NCI-H2107 treated with DMSO at 0.1 percent for 48 hours (cell line): ENCODE measurements at regions not wholly inside any gene's neighbourhood (a gene's known extent, or its start where the extent isn't known, plus 50 kb on each side); places are given as distances from the start of the nearest gene placed in this dataset.
A peak's percentile ranks its signal among the peaks of the same experiment; 100 is the strongest.
"Not testable (repeated sequence)": the region's sequence is repeated elsewhere in the genome, so short reads cannot be mapped to it uniquely, and the experiment has no call there.

ENCODE experiments used
- DNase-seq: peaks from one replicate; lab custom pipeline; 2025; ENCODE audit not compliant: unreplicated experiment; lab: John Stamatoyannopoulos, UW

- DNase-seq, result no peak
Measured at GRCh38 chr12:58068706-58069105, 127.3 kb downstream of the ATP23 start.

DNA sequence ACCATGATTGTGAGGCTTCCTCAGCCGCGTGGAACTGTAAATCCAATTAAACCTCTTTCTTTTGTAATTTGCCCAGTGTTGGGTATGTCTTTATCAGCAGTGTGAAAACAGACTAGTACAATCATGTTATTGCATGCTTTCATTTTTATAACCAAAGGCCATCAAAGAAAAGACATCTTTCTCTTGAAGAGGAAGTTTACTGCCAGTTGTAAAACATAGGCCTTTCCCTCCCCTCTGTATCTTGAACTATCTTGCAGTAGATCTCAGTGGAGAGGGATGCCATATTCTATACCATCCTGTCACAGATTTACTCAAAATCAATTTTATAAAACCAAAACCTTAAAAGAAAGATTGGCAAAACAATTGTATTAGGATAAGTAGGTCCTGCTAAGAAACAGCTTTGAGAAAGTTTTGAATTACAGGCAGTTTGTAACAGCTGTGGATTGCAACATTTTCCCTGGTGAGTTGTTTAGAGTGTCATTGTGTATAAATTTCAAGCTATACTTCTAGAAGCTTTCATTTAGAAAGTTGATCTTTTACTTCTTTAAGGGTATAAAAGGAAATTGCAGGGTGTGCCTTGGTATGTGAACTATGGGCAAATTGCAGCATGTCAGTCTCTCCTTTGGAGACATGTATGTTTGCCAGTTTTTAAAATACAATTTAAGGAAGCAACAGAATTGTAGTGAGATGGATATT lies 128.0 kb downstream of the ATP23 start:
- DNase-seq, result no peak

DNA sequence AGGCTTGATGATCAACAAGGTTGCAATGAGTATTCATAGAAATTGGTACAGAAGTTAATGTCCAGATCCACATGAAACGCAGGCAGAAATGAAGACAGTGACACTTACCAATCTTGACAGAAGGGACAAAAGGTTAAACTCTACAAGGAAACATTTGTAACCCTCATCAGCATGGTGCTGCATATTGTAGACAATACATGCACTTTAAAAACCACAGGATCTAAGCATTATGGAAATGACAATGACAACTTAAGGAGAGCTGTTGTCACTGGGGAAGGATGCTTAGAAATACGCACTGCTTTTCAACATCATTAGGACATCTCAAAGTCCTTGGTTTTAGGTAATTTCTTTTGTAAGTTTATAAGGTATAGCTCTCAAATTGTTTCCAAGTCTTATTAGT lies 130.6 kb downstream of the ATP23 start:
- no peak for DNase-seq

DNA sequence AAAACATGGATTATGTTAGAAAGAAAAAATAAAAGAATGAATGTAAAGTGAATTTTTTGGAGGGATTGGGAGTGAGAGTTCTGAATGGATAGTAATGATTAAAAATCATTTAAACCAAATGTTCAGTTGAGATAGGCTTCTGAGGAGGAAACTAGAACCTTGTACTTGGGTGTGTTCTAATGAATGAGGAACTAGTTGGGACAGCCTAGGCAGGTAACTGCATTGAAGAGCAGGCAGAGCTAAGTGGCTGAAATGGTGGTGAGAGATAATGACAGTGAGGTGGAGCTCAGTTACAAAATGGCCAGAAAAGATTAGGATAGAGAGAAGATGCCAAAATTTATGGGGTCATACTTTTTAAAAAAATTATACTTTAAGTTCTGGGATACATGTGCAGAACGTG lies 132.9 kb downstream of the ATP23 start:
- DNase-seq, result no peak

DNA sequence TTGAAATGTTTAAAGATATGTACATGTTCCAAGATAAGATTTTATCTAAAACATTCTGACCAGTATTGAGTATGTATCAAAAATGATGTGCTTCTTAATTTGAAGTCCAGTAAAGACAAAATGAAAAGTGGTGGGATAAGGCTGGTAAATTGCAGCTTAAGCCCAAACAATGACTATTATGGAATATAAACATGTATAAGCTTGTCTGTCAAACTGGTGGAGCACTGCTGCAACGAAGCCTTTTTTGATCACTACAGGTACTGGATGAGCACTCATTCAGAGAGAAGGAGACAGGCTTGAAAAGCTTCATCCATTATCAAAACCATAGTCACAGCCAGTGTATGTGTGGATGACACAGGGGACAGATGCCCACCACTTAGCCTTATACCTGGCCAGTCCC lies 138.4 kb downstream of the ATP23 start:
- no peak for DNase-seq

DNA sequence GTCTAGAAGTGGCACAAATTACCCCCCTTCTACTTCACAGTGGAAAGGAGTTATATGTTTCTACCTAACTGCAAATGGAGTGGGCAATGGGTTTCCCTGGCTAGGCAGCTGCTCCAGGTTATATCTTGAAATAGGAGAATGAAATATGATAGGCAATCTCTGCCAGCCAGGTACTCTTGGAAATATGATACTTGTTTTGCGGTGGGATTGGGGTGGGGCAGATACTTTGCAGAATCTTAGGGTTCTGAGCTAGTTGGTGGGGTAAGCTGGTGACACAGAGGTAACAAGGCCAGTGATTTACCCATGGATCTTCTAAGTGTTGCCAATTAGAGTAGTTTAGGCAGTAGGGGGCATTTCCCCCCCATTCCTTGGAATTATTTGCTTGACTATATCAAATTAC lies 140.1 kb downstream of the ATP23 start:
- peak; percentile 66 for DNase-seq

GRCh38 chr12:58082996-58083395 lies 141.6 kb downstream of the ATP23 start:
- no peak for DNase-seq

- no peak for DNase-seq
Measured at GRCh38 chr12:58086006-58086405, 144.6 kb downstream of the ATP23 start.

DNA sequence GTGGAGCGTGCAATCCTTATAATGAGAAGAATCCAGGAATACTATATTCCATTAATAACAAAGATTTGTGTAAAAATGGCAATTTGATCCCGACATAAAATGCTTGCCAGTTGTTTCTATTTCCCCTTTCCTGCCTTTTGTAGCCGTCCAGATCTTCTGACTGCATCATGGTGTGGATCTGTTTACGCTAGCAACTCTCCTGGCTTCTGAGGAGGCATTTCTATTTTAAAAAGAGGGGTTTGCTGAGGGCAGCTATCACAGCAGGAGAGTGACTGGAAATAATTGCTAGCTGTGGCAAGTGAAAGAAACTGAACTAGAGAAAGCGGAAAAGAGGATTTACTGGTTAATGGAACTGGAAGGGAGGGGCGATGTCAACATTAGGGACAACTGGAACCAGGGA lies 145.6 kb downstream of the ATP23 start:
- DNase-seq, result no peak

GRCh38 chr12:58087423-58088127 lies 146.2 kb downstream of the ATP23 start:
- DNase-seq, result no peak

- DNase-seq, result no peak
Measured at GRCh38 chr12:58089588-58089987, 148.2 kb downstream of the ATP23 start.

DNA sequence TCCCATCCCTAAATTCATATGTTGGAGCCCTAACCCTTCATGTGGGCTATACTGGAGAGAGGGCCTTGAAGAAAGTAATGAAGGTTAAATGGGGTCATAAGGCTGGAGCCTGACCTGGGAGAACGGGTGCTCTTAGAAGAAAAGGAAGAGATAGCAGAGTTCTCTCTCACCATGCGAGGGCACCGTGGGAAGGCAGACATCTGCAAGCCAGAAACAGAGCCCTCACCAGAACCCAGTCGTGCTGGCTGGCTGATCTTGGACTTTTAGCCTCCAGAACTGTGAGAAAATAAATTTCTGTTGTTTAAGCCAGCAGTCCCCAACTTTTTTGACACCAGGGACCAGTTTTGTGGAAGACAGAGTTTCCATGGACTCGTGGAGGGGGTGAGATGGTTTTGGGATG lies 149.3 kb downstream of the ATP23 start:
- no peak for DNase-seq

DNA sequence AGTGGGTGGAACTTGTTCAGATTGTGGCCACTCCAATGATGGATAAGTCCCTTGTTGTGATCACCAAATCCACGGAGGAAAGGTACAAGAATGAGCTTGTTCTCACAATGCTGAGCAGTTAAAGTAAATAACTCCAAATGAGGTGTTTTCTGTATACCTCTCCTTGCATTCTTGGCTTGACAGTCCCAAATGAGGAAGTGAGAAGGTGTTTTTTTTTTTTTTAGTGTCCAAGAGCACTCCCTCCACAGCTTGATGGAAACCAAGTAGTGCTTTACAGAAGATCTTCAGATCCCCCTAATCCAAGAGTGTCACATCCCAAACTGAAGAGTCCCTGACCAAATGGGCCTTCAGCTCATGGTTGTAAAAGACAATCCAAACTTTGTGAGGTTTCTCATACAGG lies 153.6 kb downstream of the ATP23 start:
- no peak for DNase-seq

DNA sequence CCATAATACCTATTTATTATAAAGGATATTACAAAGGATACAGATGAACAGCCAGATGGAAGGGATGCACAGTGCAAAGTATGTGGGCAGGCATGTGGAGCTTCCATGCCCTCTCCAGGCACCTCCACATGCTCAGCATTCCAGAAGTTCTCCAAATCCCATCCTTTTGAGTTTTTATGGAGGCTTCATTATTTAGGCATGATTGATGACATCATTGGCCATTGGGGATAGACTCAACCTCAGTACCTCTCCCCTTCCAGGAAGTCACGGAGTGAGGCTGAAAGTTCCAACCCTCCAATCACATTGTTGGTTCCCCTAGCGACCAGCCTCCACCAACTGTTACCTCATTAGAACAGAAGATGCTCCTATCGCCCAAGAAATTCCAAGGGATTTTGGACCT lies 156.4 kb downstream of the ATP23 start:
- no peak for DNase-seq

DNA sequence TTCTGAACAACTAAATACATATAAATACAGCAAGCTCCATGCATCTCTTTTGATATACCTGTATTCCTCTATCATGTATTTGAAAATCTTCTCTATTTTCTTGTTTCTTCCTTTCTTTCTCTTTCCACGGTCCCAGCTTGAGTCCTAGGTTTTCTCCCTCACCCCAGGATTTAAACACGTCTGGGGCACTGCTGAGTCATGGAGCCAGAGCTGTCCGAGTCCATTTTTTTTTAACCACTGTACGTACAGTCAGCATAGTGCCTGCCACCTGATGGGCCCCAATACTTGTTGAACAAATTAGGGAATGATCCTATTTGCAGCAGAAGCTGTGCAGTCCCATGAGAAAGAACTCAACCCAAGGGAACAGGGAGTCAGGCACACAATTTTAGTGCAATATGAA lies 158.1 kb downstream of the ATP23 start:
- DNase-seq, result no peak

- no peak for DNase-seq
Measured at GRCh38 chr12:58104351-58104755, 163.0 kb downstream of the ATP23 start.

DNA sequence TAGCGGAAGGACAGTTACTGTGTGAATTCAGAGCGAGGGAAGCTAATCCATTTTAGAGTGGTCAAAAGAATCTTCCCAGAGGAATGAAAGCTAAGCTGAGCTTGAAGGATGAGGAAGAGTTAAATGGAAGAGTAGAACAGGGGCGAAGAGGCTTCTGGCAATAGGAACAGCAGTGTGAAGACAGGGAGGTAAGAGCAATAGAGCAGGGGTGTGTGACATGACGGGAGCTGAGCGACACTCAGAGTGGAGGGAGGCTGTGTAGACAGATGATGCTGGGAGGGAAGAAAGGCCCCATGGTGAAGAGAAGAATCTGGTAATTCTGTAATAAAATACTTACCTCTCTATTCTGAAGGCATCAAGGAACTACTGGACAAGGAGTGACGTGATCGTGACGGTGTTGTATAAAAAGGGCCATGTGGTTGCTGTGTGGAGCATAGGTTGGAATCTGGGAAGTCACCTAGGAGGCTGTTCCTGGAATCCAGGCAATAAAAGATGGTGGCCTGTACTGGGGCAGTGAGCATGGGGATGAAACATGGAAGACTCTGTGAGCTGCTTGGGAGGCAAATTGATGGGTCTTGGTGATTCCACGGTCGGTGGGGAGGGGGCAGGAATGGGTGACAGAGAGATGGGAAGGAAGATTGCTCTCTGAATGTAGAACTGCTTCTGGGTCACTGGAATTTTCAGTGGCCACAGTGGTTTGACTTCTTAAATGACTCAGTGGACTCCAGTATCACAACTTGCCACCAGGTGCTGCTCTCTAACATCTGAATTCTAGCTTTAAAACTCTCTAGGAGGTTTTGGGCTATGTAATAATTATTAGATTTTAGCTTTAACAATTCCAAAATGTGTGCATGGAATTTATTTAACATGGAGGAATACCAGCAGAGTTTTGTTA lies 164.1 kb downstream of the ATP23 start:
- no peak for DNase-seq

- no peak for DNase-seq
Measured at GRCh38 chr12:58106195-58106594, 164.8 kb downstream of the ATP23 start.

DNA sequence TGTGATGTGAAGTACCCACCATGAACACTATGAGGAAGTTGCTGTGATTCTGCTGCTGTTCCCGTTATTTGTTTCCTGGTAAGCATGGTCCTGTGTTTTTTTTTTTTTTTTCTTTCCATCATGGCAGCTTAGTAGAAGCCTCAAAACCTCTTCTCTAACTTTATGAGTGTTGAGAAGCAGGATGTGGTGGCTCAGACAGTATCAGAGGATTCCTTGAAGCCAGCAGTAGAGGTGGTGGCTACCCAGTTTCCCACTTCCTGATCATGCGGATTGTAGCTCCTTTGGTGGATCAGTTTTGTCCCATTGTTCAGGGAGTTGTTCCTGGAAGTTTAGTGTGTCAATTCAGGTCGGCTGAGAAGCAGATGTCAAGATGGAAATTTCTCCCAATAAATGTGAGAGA lies 175.8 kb downstream of the ATP23 start:
- DNase-seq, result no peak

DNA sequence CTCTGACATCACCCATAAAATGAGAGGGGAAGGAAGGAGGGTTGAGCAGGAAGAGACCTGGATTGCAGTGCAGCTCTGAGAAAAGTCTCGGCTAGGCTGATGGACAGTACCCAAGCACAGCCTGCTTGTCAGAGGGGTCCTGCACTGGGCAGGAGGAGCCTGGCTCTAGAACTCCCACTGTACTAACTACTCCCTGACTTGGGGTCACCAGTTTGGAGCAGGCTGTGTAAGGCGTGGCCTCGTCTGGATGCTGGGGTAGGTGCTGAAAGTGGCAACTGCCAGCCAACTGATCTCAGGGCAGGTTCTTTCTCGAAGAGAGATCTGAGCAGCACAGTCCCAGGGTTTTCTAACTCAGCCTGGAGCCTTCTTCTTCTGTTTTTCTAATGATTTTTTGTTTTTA lies 176.3 kb downstream of the ATP23 start:
- DNase-seq, result no peak

DNA sequence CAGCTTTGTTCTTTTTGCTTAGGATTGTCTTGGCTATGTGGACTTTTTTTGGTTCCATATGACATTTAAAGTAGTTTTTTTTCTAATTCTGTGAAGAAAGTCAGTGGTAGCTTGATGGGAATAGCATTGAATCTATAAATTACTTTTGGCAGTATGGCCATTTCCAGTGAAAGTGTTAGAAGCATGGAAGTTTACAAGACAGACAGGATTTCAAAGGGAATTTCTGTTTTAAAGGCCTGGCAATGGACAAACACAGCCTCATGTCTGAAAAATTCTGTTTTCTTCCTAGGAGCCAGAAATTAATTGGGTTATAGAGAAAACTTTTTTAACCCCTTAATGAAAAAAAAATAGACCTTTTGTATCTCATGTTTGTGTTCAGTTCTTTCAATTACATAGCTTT lies 184.4 kb downstream of the ATP23 start:
- not testable (repeated sequence) for DNase-seq
